T-helper 2 cell treated with Interferon-gamma antibody and Interleukin-4, amounts not matched to agents 5 μg/mL and 100 μg/mL, for 36 hours (primary cell): ENCODE measurements at regions not wholly inside any gene's neighbourhood (a gene's known extent, or its start where the extent isn't known, plus 50 kb on each side); places are given as distances from the start of the nearest gene placed in this dataset.
"Not testable (repeated sequence)": the region's sequence is repeated elsewhere in the genome, so short reads cannot be mapped to it uniquely, and the experiment has no call there.

Experiments used
- DNase-seq: peaks from one replicate; pipeline ENCODE4 v3.0.0; 2021; ENCODE audit warnings: low spot score
- H3K27ac Mint-ChIP-seq: one replicate; pipeline ENCODE4 v1.8.0; 2021; ENCODE audit warnings: mild to moderate bottlenecking, mixed read lengths
- H3K27me3 Mint-ChIP-seq: one replicate; pipeline ENCODE4 v1.8.0; 2021; ENCODE audit warnings: low read depth, mixed read lengths
- H3K36me3 Mint-ChIP-seq: one replicate; pipeline ENCODE4 v1.8.0; 2021; ENCODE audit warnings: low read depth, mixed read lengths
- H3K4me1 Mint-ChIP-seq: one replicate; pipeline ENCODE4 v1.8.0; 2021; ENCODE audit warnings: low read depth, mixed read lengths
- H3K4me3 Mint-ChIP-seq: one replicate; pipeline ENCODE4 v1.8.0; 2022; ENCODE audit warnings: mild to moderate bottlenecking, moderate library complexity, mixed read lengths
- H3K9me3 Mint-ChIP-seq: one replicate; pipeline ENCODE4 v1.8.0; 2021; ENCODE audit warnings: mixed read lengths

GRCh38 chrX:140447150-140447549 lies 57.7 kb downstream of the SOX3 start:
- H3K4me1 Mint-ChIP-seq: no peaks in the 10 kb centered on the region
- no peak for DNase-seq
- H3K9me3 Mint-ChIP-seq: no peaks in the 10 kb centered on the region
- no peak overlapping the region for H3K4me3 Mint-ChIP-seq
- no peaks in the 10 kb centered on the region for H3K27me3 Mint-ChIP-seq
- no peak overlapping the region for H3K27ac Mint-ChIP-seq
- H3K36me3 Mint-ChIP-seq: no peaks in the 10 kb centered on the region

- H3K27ac Mint-ChIP-seq: no peak overlapping the region
Observed at GRCh38 chrX:140440876-140441275, 64.0 kb downstream of the SOX3 start.

GRCh38 chrX:140439476-140439875 lies 65.4 kb downstream of the SOX3 start:
- no peak for DNase-seq
- no peaks in the 10 kb centered on the region for H3K36me3 Mint-ChIP-seq
- no peaks in the 10 kb centered on the region for H3K4me1 Mint-ChIP-seq
- peaks cover 3% of the 10 kb centered on the region for H3K27me3 Mint-ChIP-seq
- no peaks in the 10 kb centered on the region for H3K9me3 Mint-ChIP-seq
- no peak overlapping the region for H3K27ac Mint-ChIP-seq
- H3K4me3 Mint-ChIP-seq: no peak overlapping the region

More at GRCh38 chrX:140440876-140441275, 64.0 kb downstream of the SOX3 start:
- Mint-ChIP-seq H3K36me3 (no peaks in the 10 kb centered on the region), H3K4me3 (no peak overlapping the region), H3K27me3 (peaks cover 3% of the 10 kb centered on the region), H3K4me1 (no peaks in the 10 kb centered on the region), H3K9me3 (no peaks in the 10 kb centered on the region)
- no peak for DNase-seq

GRCh38 chrX:140434347-140434746 lies 70.5 kb downstream of the SOX3 start:
- Mint-ChIP-seq H3K36me3 (no peaks in the 10 kb centered on the region), H3K4me1 (no peaks in the 10 kb centered on the region), H3K27ac (no peak overlapping the region), H3K27me3 (peaks cover 3% of the 10 kb centered on the region), H3K9me3 (no peaks in the 10 kb centered on the region), H3K4me3 (no peak overlapping the region)
- DNase-seq: no peak

GRCh38 chrX:140433582-140433981 lies 71.3 kb downstream of the SOX3 start:
- no peaks in the 10 kb centered on the region for H3K9me3 Mint-ChIP-seq
- H3K36me3 Mint-ChIP-seq: no peaks in the 10 kb centered on the region
- no peaks in the 10 kb centered on the region for H3K4me1 Mint-ChIP-seq
- H3K27ac Mint-ChIP-seq: no peak overlapping the region
- H3K27me3 Mint-ChIP-seq: peaks cover 3% of the 10 kb centered on the region
- no peak for DNase-seq
- H3K4me3 Mint-ChIP-seq: no peak overlapping the region

- H3K4me3 Mint-ChIP-seq: no peak overlapping the region
- H3K36me3 Mint-ChIP-seq: no peaks in the 10 kb centered on the region
- no peak overlapping the region for H3K27ac Mint-ChIP-seq
- no peaks in the 10 kb centered on the region for H3K9me3 Mint-ChIP-seq
- H3K4me1 Mint-ChIP-seq: no peaks in the 10 kb centered on the region
- no peak for DNase-seq
- H3K27me3 Mint-ChIP-seq: no peaks in the 10 kb centered on the region
Observed at GRCh38 chrX:140432346-140433175, 72.3 kb downstream of the SOX3 start.

GRCh38 chrX:140431521-140431920 lies 73.3 kb downstream of the SOX3 start:
- Mint-ChIP-seq H3K4me3 (no peak overlapping the region), H3K9me3 (no peaks in the 10 kb centered on the region), H3K27me3 (no peaks in the 10 kb centered on the region), H3K4me1 (no peaks in the 10 kb centered on the region), H3K27ac (no peak overlapping the region), H3K36me3 (no peaks in the 10 kb centered on the region)
- DNase-seq: no peak

GRCh38 chrX:140425712-140426395 lies 79.0 kb downstream of the SOX3 start:
- H3K27me3 Mint-ChIP-seq: no peaks in the 10 kb centered on the region
- H3K4me1 Mint-ChIP-seq: no peaks in the 10 kb centered on the region
- H3K36me3 Mint-ChIP-seq: no peaks in the 10 kb centered on the region
- H3K9me3 Mint-ChIP-seq: no peaks in the 10 kb centered on the region
- H3K4me3 Mint-ChIP-seq: no peak overlapping the region
- DNase-seq: no peak
- no peak overlapping the region for H3K27ac Mint-ChIP-seq

- DNase-seq: no peak
- no peaks in the 10 kb centered on the region for H3K36me3 Mint-ChIP-seq
- H3K27me3 Mint-ChIP-seq: no peaks in the 10 kb centered on the region
- H3K4me3 Mint-ChIP-seq: no peak overlapping the region
- H3K4me1 Mint-ChIP-seq: no peaks in the 10 kb centered on the region
- H3K27ac Mint-ChIP-seq: no peak overlapping the region
- H3K9me3 Mint-ChIP-seq: no peaks in the 10 kb centered on the region
Observed at GRCh38 chrX:140422501-140422900, 82.4 kb downstream of the SOX3 start.

- H3K4me3 Mint-ChIP-seq, H3K9me3 Mint-ChIP-seq, H3K27me3 Mint-ChIP-seq, H3K4me1 Mint-ChIP-seq, H3K27ac Mint-ChIP-seq, H3K36me3 Mint-ChIP-seq, DNase-seq: not testable (repeated sequence)
Observed at GRCh38 chrX:140402131-140402530, 102.7 kb downstream of the SOX3 start.

- not testable (repeated sequence) for H3K27me3 Mint-ChIP-seq, H3K4me3 Mint-ChIP-seq, H3K36me3 Mint-ChIP-seq, H3K4me1 Mint-ChIP-seq, DNase-seq, H3K27ac Mint-ChIP-seq, H3K9me3 Mint-ChIP-seq
Observed at GRCh38 chrX:140396326-140396725, 108.5 kb downstream of the SOX3 start.

- Mint-ChIP-seq H3K36me3 (no peaks in the 10 kb centered on the region), H3K4me1 (no peaks in the 10 kb centered on the region), H3K9me3 (no peaks in the 10 kb centered on the region), H3K27me3 (no peaks in the 10 kb centered on the region), H3K4me3 (no peak overlapping the region), H3K27ac (no peak overlapping the region)
- no peak for DNase-seq
Observed at GRCh38 chrX:140393507-140393906, 111.4 kb downstream of the SOX3 start.

- H3K27ac Mint-ChIP-seq: no peak overlapping the region
- H3K4me1 Mint-ChIP-seq: no peaks in the 10 kb centered on the region
- no peak for DNase-seq
- no peaks in the 10 kb centered on the region for H3K36me3 Mint-ChIP-seq
- H3K9me3 Mint-ChIP-seq: no peaks in the 10 kb centered on the region
- no peak overlapping the region for H3K4me3 Mint-ChIP-seq
- no peaks in the 10 kb centered on the region for H3K27me3 Mint-ChIP-seq
Observed at GRCh38 chrX:140391313-140391712, 113.6 kb downstream of the SOX3 start.

GRCh38 chrX:140389331-140389730 lies 115.5 kb downstream of the SOX3 start:
- Mint-ChIP-seq H3K36me3 (no peaks in the 10 kb centered on the region), H3K27ac (no peak overlapping the region)

More at GRCh38 chrX:140389331-140389730, 115.5 kb downstream of the SOX3 start:
- DNase-seq: no peak
- Mint-ChIP-seq H3K9me3 (no peaks in the 10 kb centered on the region), H3K4me3 (no peak overlapping the region), H3K4me1 (no peaks in the 10 kb centered on the region), H3K27me3 (no peaks in the 10 kb centered on the region)
